IgD-negative memory B cell (primary cell): ENCODE measurements at regions not wholly inside any gene's neighbourhood (a gene's known extent, or its start where the extent isn't known, plus 50 kb on each side); places are given as distances from the start of the nearest gene placed in this dataset.

ENCODE experiments used
- H3K27ac Mint-ChIP-seq, 3 donors: one replicate each; pipeline ENCODE4 v1.8.0; 2020 to 2022; ENCODE audit warnings: mild to moderate bottlenecking in 3 of 3, mixed read lengths in 3 of 3, moderate library complexity in 1 of 3
- H3K27me3 Mint-ChIP-seq: one replicate; pipeline ENCODE4 v1.8.0; 2021; ENCODE audit warnings: mixed read lengths
- H3K36me3 Mint-ChIP-seq: one replicate; pipeline ENCODE4 v1.8.0; 2020; ENCODE audit warnings: mild to moderate bottlenecking, mixed read lengths
- H3K4me1 Mint-ChIP-seq, 3 donors: one replicate each; pipeline ENCODE4 v1.8.0; 2020 to 2022; ENCODE audit warnings: mixed read lengths in 3 of 3, mild to moderate bottlenecking in 1 of 3
- H3K4me3 Mint-ChIP-seq, 4 donors: one replicate each; pipeline ENCODE4 v1.8.0; 2020 to 2022; ENCODE audit warnings: mild to moderate bottlenecking in 4 of 4, mixed read lengths in 4 of 4, moderate library complexity in 3 of 4
- H3K9me3 Mint-ChIP-seq, 3 donors: one replicate each; pipeline ENCODE4 v1.8.0; 2020 to 2021; ENCODE audit warnings: mixed read lengths in 3 of 3, mild to moderate bottlenecking in 1 of 3

DNA sequence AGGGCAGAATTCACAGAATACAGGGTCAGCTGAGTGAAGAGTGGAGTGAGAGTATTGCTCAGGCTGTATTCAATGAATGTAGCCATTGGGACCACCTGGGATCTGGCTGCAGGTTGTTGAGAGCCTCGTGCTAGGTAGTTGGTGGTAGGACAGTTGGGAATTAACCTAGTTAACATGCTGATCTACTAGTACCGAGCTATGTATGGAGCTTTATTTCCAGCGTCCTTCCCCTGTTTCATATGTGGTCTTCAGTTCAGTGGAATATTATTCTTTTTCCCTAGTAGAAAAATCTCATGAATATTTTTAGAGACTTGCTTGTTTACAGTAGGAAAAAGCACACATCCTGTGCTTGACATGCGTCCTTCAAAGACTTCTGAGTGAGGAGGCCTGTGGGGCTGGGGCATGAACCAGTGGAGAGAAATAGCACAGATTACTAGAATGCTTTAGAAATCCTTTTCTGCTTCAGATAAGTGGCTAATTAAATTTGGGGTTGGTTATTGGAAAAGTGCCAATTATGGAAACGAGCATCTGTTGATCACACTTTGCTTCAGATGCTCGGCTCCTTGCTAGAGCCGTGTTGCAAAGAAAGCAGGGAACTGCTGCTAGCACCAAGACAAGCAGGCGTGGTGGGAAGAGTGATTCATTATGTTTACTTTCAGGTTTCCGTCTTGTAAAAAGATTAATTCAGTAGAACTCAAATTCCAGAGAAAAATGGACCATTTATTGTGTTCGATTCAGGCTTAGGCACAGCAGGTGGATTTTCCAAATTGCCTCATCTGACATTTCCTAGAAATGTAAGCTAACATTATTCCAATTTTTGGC lies 53.6 kb downstream of the ARF6 start:
- Mint-ChIP-seq H3K27ac (peak overlapping the region in 2 of 3 donors; percentile 68), H3K4me3 (no peak overlapping the region), H3K36me3 (peaks cover 4% of the 10 kb centered on the region), H3K27me3 (no peaks in the 10 kb centered on the region), H3K4me1 (peaks cover 20 to 47% (median 40%) of the 10 kb centered on the region in 3 donors), H3K9me3 (peaks cover 0 to 7% (median 0%) of the 10 kb centered on the region in 3 donors)

DNA sequence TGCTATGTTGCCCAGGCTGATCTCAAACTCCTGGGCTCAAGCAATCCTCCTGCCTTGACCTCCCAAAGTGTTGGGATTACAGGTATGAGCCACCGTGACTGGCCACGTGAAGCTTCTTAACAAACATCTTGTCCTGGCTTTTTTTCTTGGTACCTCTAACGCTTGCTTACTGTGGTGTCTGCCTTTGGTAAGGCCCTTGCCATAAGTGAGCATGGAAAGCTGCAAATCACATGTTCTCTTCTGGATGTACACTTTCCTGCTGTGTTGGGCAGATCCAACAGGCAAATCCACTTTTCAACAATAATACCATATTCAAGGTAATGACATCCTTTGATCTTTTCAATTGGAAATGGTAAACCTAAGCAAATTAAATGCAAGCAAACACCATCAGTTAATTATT lies 54.6 kb downstream of the ARF6 start:
- H3K27me3 Mint-ChIP-seq = no peaks in the 10 kb centered on the region
- peaks cover 4% of the 10 kb centered on the region for H3K36me3 Mint-ChIP-seq
- H3K9me3 Mint-ChIP-seq = peaks cover 0 to 6% (median 0%) of the 10 kb centered on the region in 3 donors
- no peak overlapping the region for H3K4me3 Mint-ChIP-seq
- H3K4me1 Mint-ChIP-seq = peaks cover 19 to 47% (median 41%) of the 10 kb centered on the region in 3 donors
- peak overlapping the region in 1 of 3 donors; percentile 46 for H3K27ac Mint-ChIP-seq

DNA sequence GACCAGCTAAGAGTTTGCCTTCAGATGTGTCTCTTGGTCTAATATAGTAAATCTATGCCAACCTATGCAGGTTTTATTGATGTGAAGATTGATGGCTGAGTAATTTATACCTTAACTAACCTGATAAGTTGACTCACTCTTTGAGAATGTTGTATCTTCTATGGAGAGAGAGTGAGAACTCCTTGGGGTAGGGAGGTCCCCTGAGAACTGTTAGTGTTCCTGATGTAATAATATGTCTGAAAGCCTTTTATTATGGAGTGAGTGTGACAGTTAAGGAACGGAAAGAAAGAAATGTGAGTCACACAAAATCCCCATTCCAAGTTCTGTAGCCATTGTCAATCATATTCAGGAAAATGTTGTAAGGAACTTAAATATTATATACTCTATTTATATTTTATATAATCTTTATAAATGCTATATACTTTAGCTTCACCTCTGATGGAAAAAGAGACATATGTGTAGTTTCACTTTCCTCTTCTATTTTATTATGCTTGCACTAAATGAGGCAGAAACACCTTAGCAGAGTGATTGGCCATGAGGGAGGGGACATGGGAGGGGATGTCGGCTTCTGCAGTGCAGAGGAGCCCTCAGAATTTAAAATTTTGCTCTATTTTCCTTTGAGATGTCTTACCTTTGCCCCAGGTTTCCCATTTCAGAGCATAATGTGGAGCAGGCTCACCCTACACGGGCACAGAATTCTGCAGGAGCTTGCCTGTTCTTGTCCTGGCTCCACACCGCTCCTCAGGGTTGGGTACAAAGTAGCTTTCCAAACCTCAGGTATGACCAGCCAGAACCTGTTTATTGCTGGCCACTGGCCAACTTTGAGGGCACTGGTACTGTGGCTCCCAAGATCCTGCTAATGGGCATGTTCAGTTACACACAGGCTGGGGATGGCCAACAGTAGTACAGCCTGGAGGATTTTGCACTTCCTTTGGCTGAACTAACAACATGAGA lies 57.7 kb downstream of the ARF6 start:
- peak overlapping the region in 2 of 4 donors; percentile 39 to 78 for H3K4me3 Mint-ChIP-seq
- H3K27ac Mint-ChIP-seq = peak overlapping the region in 1 of 3 donors; percentile 50

DNA sequence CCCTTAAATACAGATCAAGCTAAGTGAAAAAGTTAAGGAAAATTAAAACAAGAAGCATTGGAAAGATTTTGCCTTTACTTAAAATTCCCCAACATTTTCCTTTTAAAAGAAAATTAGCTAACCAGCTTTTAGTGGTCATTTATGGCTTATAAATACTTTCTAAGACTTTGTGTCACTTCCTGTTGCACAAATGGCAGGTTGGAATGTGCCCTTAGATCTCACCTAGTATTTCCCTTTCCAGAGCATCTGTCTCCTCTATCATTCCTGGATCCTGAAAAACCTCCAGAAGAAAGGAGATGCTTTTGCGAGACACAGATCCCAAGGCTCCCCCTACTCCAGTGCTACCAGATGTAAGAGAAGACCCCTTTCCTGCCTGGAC lies 58.3 kb downstream of the ARF6 start:
- Mint-ChIP-seq H3K36me3 (peaks cover 2% of the 10 kb centered on the region), H3K27ac (peak overlapping the region in 1 of 3 donors; percentile 65), H3K27me3 (no peaks in the 10 kb centered on the region), H3K4me3 (no peak overlapping the region), H3K4me1 (peaks cover 13 to 31% (median 29%) of the 10 kb centered on the region in 3 donors), H3K9me3 (no peaks in the 10 kb centered on the region)

More for the DNA sequence above, 57.7 kb downstream of the ARF6 start:
- H3K27me3 Mint-ChIP-seq = no peaks in the 10 kb centered on the region
- peaks cover 2% of the 10 kb centered on the region for H3K36me3 Mint-ChIP-seq
- peaks cover 14 to 35% (median 35%) of the 10 kb centered on the region in 3 donors for H3K4me1 Mint-ChIP-seq
- H3K9me3 Mint-ChIP-seq = no peaks in the 10 kb centered on the region

DNA sequence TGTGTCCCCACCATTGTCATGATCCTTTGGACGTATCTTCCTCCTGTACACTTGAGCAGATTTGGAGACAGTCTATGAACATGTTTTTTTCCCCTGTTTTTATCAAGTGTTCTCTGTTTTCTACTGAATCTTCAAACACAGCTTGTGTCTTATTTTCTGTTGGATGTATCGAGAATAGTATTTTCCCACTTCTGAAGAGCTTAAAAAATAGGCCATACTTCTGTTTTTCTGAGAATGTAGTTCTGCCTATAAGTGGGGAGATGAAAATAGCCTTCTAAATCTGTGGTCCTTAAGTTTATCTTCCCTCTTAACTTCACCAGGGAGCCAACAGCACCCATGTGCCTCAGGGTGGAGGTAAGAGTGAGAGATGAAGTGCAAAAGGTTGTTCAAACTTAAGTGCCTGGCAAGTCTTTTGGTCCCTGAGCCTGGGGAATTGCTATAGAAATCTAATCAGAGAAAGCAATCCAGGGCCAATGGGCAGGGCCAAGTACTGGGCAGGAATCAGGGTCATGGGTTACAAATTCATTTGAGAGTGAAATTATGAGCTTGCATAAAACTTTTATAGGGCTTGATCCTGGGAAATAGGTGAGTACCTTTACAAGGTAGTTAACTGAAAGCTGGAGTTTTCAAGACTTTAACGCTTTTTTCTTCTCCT lies 58.9 kb downstream of the ARF6 start:
- peaks cover 2% of the 10 kb centered on the region for H3K36me3 Mint-ChIP-seq
- H3K9me3 Mint-ChIP-seq = no peaks in the 10 kb centered on the region
- peaks cover 7 to 25% (median 25%) of the 10 kb centered on the region in 3 donors for H3K4me1 Mint-ChIP-seq
- H3K4me3 Mint-ChIP-seq = peak overlapping the region in 1 of 4 donors; percentile 60
- H3K27me3 Mint-ChIP-seq = no peaks in the 10 kb centered on the region
- H3K27ac Mint-ChIP-seq = peak overlapping the region in 1 of 3 donors; percentile 65

DNA sequence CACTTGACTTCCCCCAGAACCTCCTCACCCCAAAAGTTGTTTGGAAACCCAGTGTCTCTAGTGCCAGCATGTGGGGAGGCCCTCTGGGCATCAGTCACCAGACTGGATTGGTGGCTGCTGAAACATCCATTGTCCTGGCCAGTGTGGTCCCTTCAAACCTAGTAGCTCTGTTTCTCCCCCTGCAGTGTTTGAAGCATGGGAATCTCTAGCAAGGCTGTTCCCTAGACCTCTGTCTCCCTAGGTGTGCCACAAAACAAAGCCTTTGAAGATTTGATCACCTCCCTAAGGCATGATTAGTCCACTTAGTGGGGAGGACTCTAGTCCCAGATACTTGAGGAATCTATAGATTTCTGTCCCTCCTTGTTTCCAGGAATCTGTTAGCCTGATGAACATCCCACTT lies 60.3 kb downstream of the ARF6 start:
- H3K9me3 Mint-ChIP-seq = no peaks in the 10 kb centered on the region

DNA sequence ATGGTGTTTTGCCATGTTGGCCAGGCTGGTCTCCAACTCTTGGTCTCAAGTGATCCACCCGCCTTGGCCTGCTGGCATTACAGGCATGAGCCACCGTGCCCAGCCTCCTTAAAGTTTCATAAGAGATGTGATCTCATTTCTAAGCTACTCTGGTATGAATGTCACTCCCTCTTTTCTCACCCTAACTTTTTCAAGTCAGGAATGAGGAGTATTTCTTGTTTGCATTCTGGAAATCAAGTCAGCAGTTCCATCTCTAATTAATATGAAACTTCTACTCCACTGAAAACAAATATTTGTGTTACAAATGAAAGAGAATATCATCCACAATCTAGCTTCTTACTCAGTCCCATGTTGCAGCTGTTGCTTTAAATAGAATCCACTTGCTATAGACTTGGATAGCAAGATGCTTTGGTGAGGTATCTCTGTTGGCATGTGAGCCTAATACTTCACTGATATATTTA lies 61.3 kb downstream of the ARF6 start:
- H3K27ac Mint-ChIP-seq = no peak overlapping the region
- H3K27me3 Mint-ChIP-seq = no peaks in the 10 kb centered on the region
- H3K9me3 Mint-ChIP-seq = no peaks in the 10 kb centered on the region
- no peak overlapping the region for H3K4me3 Mint-ChIP-seq
- H3K36me3 Mint-ChIP-seq = no peaks in the 10 kb centered on the region
- peaks cover 15 to 30% (median 27%) of the 10 kb centered on the region in 3 donors for H3K4me1 Mint-ChIP-seq

More for the DNA sequence above, 60.3 kb downstream of the ARF6 start:
- H3K27ac Mint-ChIP-seq = no peak overlapping the region
- H3K27me3 Mint-ChIP-seq = no peaks in the 10 kb centered on the region
- no peak overlapping the region for H3K4me3 Mint-ChIP-seq
- peaks cover 15 to 31% (median 28%) of the 10 kb centered on the region in 3 donors for H3K4me1 Mint-ChIP-seq
- H3K36me3 Mint-ChIP-seq = peaks cover 1% of the 10 kb centered on the region

DNA sequence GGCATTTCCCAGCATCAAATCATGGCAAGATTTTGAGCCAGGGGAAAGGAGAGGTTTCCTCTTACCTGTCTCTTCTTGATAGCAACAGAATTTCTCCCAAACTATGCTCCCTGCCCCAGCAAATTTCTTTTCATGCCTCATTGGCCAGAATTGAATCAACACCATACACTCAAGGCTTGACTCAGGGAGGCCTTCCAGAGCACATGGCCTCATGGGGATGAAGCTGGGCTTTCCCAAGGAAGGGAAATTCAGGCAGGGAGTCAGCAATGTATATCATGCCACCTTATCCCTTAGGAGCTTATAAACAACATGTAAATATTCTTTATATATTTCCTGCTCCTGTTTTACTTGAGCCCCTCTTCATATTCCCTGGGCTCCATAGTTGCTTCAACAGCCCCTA lies 62.1 kb downstream of the ARF6 start:
- peak overlapping the region in 1 of 3 donors; percentile 50 for H3K27ac Mint-ChIP-seq
- H3K9me3 Mint-ChIP-seq = no peaks in the 10 kb centered on the region

DNA sequence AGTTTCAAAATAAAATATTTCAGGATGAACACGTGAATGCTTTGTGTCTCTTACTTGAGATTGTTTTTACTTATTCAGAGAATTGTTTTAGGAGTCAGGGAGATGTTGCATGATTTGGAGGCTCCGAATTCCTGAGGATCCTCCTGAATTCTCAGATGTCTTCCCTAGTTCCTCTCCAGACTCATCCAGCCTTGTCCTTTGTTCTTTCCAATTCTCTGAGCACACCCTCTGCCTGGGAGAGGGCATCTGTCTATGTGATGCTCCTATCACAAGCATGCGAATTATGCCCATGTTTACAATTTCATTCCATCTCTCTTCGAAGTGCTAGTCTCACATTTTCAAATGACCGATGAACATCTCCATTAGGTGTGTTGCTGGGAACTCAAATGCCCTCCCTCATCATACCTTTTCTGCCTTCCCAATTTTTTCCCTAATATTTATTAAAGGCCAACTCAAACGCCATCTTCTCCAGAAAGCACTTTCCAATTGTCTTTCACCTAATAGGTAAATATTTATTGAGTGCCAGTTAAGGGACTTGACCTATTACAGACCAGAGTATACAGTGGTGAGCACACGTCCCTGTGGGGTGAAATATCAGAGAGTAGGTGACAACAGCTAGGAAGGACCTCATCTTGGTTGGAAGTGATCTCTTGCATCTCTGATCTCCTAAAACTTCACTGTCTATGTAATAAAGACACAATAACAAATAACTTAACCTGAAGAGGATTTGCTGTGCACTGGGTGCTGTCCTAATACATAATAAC lies 64.4 kb downstream of the ARF6 start:
- Mint-ChIP-seq H3K9me3 (no peaks in the 10 kb centered on the region), H3K4me1 (peaks cover 39 to 47% (median 43%) of the 10 kb centered on the region in 3 donors), H3K4me3 (peak overlapping the region in 1 of 4 donors; percentile 41), H3K36me3 (no peaks in the 10 kb centered on the region), H3K27me3 (no peaks in the 10 kb centered on the region), H3K27ac (peak overlapping the region in 1 of 3 donors; percentile 75)

More for the DNA sequence above, 62.1 kb downstream of the ARF6 start:
- H3K27me3 Mint-ChIP-seq = no peaks in the 10 kb centered on the region
- H3K36me3 Mint-ChIP-seq = no peaks in the 10 kb centered on the region
- no peak overlapping the region for H3K4me3 Mint-ChIP-seq
- peaks cover 22 to 39% (median 36%) of the 10 kb centered on the region in 3 donors for H3K4me1 Mint-ChIP-seq

DNA sequence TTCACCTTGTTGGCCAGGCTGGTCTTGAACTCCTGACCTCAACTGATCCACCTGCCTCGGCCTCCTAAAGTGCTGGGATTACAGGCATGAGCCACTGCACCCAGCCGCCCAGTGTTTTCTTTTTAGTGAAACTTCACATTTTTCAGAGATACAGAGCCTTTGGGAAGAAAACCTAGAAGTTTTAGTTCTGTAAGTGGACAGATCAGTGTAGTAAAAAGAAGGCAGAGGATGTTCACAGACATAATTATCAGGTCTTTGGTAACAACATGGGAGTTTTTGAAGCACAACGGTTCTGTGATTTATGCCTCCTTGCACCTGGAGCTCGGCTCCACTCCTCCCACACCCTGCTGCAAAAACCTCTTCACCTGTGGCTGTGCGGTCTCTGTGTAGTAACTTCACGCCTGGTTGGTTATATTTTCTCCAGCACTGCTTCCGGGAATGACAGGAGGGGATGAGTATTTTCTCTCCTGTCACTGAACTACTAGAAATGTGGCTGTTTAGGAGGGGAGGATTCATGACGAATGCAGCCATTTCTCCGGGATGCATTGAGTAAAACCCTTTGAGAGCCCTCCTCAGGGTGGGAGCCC lies 67.0 kb downstream of the ARF6 start:
- Mint-ChIP-seq H3K27me3 (no peaks in the 10 kb centered on the region), H3K4me3 (peak overlapping the region; percentile 58 to 92 (median 80)), H3K36me3 (peaks cover 3% of the 10 kb centered on the region), H3K4me1 (peaks cover 51 to 64% (median 57%) of the 10 kb centered on the region in 3 donors), H3K9me3 (no peaks in the 10 kb centered on the region), H3K27ac (peak overlapping the region; percentile 92 to 97 (median 94))

DNA sequence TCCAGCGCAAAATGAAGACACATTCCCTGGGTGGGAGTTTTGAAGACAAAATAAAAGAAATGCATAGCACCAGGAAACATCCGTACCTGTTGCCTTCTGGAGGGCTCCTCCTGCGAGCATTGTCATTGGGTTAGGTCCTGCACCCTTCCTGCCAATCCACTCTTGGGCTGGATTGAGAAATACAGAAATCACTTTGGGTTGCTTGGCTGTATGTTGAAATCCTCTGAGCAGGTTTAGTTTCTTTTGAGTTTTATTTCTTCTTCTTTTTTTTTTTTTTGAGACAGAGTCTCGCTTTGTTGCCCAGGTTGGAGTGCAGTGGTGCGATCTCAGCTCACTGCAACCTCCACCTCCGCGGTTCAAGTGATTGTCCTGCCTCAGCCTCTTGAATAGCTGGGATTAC lies 67.6 kb downstream of the ARF6 start:
- H3K36me3 Mint-ChIP-seq = peaks cover 3% of the 10 kb centered on the region
- peak overlapping the region; percentile 92 to 97 (median 94) for H3K27ac Mint-ChIP-seq
- H3K4me3 Mint-ChIP-seq = peak overlapping the region; percentile 44 to 92 (median 73)
- H3K4me1 Mint-ChIP-seq = peaks cover 52 to 65% (median 59%) of the 10 kb centered on the region in 3 donors
- H3K9me3 Mint-ChIP-seq = no peaks in the 10 kb centered on the region
- no peaks in the 10 kb centered on the region for H3K27me3 Mint-ChIP-seq

DNA sequence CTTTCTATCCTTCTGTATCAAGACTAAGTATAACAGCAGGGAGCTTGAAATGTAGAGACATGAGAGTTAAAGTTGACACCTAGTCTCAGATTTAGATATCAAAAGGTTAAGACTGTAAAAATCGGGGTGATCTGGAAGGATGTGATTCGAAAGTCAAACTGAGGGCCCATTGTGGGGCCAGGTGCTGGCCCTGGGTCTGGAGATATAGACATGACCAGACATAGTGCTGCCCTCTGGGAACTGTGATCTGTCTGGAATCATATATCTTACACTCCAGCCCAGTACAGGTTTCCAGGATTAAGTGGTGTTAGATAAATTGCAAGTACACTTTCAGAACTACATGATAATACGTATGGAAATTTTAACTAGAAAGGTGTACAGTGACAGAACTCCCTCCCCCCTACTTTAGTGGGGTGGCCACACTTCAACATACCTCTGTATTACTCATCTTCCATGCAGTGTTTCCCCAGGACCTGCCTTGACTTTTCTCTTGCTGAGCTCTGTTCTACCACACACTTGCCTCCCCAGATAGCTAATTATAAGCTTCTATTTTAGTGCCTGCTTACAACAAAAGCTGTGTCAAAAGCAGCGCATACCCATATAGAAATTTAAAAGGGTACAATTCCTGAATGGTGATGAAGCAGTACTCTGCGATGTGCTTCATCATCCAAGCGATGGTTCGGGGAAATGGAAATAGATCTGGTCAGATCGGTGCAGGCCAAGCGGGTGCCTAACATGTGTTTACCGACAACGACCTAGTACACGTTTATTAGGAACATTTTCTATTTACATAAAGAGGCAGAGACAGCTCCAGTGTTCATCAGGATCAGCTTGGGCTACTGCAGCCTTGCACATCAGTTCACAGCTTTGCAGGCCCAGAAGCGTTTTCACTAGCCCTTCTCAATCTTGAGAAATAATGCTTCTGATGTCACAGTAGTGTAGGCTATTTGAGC lies 68.7 kb downstream of the ARF6 start:
- peak overlapping the region; percentile 32 to 82 (median 70) for H3K4me3 Mint-ChIP-seq
- peaks cover 60 to 73% (median 61%) of the 10 kb centered on the region in 3 donors for H3K4me1 Mint-ChIP-seq
- H3K36me3 Mint-ChIP-seq = peaks cover 3% of the 10 kb centered on the region
- no peaks in the 10 kb centered on the region for H3K27me3 Mint-ChIP-seq
- H3K27ac Mint-ChIP-seq = peak overlapping the region; percentile 92 to 97 (median 94)
- H3K9me3 Mint-ChIP-seq = peaks cover 0 to 2% (median 0%) of the 10 kb centered on the region in 3 donors
